ENCODE measurements at regions not wholly inside any gene's neighbourhood (a gene's known extent, or its start where the extent isn't known, plus 50 kb on each side); places are given as distances from the start of the nearest gene placed in this dataset.

GRCh38 chr1:112237983-112238545 lies 157.9 kb upstream of the CTTNBP2NL start:
- Histone ChIP-seq H3K27ac (ENCODE audit: insufficient read depth in 1 of 2, low read depth in 1 of 2, low read length in 2 of 2, poor library complexity in 1 of 2, severe bottlenecking in 2 of 2) (no peak overlapping the region), H3K4me1 (ENCODE audit: control extremely low read depth in 1 of 4, control insufficient read depth in 4 of 4, insufficient read depth in 4 of 4, low read length in 3 of 4) (no peaks in the 10 kb centered on the region), H3K9me3 (ENCODE audit: control extremely low read depth in 1 of 5, control insufficient read depth in 4 of 5, insufficient read depth in 2 of 5, low read depth in 1 of 5, low read length in 4 of 5) (no peaks in the 10 kb centered on the region), H3K36me3 (ENCODE audit: control insufficient read depth in 4 of 4, insufficient read depth in 4 of 4, low read length in 3 of 4) (no peaks in the 10 kb centered on the region), H3K4me3 (ENCODE audit: control insufficient read depth in 1 of 7, extremely low read depth in 1 of 7, insufficient read depth in 4 of 7, low read depth in 2 of 7, low read length in 6 of 7) (no peak overlapping the region), H3K27me3 (replicated peaks in 2 of 5; ENCODE audit: control insufficient read depth in 4 of 5, insufficient read depth in 5 of 5, low read length in 4 of 5) (peaks cover 0 to 6% (median 0%) of the 10 kb centered on the region in 5 experiments)
- WGBS (ENCODE audit: insufficient coverage) = 100% methylated on average over 2 of the region's 2 CpGs
- POLR2A ChIA-PET = no interaction called here
- DNase-seq = no peak
- CTCF ChIA-PET = no interaction called here

GRCh38 chr1:112239683-112240330 lies 156.2 kb upstream of the CTTNBP2NL start:
- no peak overlapping the region for H3K4me3 ChIP-seq (ENCODE audit: control insufficient read depth in 1 of 7, extremely low read depth in 1 of 7, insufficient read depth in 4 of 7, low read depth in 2 of 7, low read length in 6 of 7)

GRCh38 chr1:112242470-112242869 lies 153.5 kb upstream of the CTTNBP2NL start:
- H3K9me3 ChIP-seq (ENCODE audit: control extremely low read depth in 1 of 5, control insufficient read depth in 4 of 5, insufficient read depth in 2 of 5, low read depth in 1 of 5, low read length in 4 of 5) = no peaks in the 10 kb centered on the region
- CTCF ChIA-PET = no interaction called here
- no peak for DNase-seq
- POLR2A ChIA-PET = no interaction called here
- 94% methylated on average over 3 of the region's 5 CpGs for WGBS (ENCODE audit: insufficient coverage)
- peaks cover 0 to 9% (median 3%) of the 10 kb centered on the region in 5 experiments for H3K27me3 ChIP-seq (replicated peaks in 2 of 5; ENCODE audit: control insufficient read depth in 4 of 5, insufficient read depth in 5 of 5, low read length in 4 of 5)
- no peaks in the 10 kb centered on the region for H3K4me1 ChIP-seq (ENCODE audit: control extremely low read depth in 1 of 4, control insufficient read depth in 4 of 4, insufficient read depth in 4 of 4, low read length in 3 of 4)
- no peak overlapping the region for H3K4me3 ChIP-seq (ENCODE audit: control insufficient read depth in 1 of 7, extremely low read depth in 1 of 7, insufficient read depth in 4 of 7, low read depth in 2 of 7, low read length in 6 of 7)
- H3K27ac ChIP-seq (ENCODE audit: insufficient read depth in 1 of 2, low read depth in 1 of 2, low read length in 2 of 2, poor library complexity in 1 of 2, severe bottlenecking in 2 of 2) = no peak overlapping the region
- H3K36me3 ChIP-seq (ENCODE audit: control insufficient read depth in 4 of 4, insufficient read depth in 4 of 4, low read length in 3 of 4) = no peaks in the 10 kb centered on the region

More at GRCh38 chr1:112239683-112240330, 156.2 kb upstream of the CTTNBP2NL start:
- no peaks in the 10 kb centered on the region for H3K9me3 ChIP-seq (ENCODE audit: control extremely low read depth in 1 of 5, control insufficient read depth in 4 of 5, insufficient read depth in 2 of 5, low read depth in 1 of 5, low read length in 4 of 5)
- POLR2A ChIA-PET = no interaction called here
- no peak for DNase-seq
- no peaks in the 10 kb centered on the region for H3K36me3 ChIP-seq (ENCODE audit: control insufficient read depth in 4 of 4, insufficient read depth in 4 of 4, low read length in 3 of 4)
- 100% methylated on average over 1 of the region's 6 CpGs for WGBS (ENCODE audit: insufficient coverage)
- peaks cover 0 to 7% (median 0%) of the 10 kb centered on the region in 5 experiments for H3K27me3 ChIP-seq (replicated peaks in 2 of 5; ENCODE audit: control insufficient read depth in 4 of 5, insufficient read depth in 5 of 5, low read length in 4 of 5)
- no peaks in the 10 kb centered on the region for H3K4me1 ChIP-seq (ENCODE audit: control extremely low read depth in 1 of 4, control insufficient read depth in 4 of 4, insufficient read depth in 4 of 4, low read length in 3 of 4)
- CTCF ChIA-PET = no interaction called here
- H3K27ac ChIP-seq (ENCODE audit: insufficient read depth in 1 of 2, low read depth in 1 of 2, low read length in 2 of 2, poor library complexity in 1 of 2, severe bottlenecking in 2 of 2) = no peak overlapping the region

DNA sequence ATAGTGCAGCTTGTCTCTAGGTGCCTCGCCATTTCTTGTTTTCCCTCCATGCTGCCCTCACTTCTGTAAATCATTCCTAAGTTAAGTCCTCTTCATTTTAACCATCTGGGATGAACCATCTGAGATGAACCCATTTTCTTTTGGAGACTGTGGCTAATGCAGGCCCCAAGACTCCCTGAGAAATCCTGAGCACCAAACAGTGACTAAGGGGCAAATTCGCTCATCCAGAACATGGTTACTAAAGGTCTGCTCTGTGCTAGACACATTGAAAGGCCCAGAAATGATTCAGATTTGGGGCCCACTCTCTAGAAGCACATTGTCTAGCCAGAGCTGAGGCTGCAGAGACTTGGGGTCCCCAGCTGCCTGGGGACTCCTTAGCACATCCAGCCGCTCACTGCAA lies 151.9 kb upstream of the CTTNBP2NL start:
- Histone ChIP-seq H3K27me3 (replicated peaks in 2 of 5; ENCODE audit: control insufficient read depth in 4 of 5, insufficient read depth in 5 of 5, low read length in 4 of 5) (peaks cover 0 to 5% (median 3%) of the 10 kb centered on the region in 5 experiments), H3K9me3 (ENCODE audit: control extremely low read depth in 1 of 5, control insufficient read depth in 4 of 5, insufficient read depth in 2 of 5, low read depth in 1 of 5, low read length in 4 of 5) (no peaks in the 10 kb centered on the region), H3K36me3 (ENCODE audit: control insufficient read depth in 4 of 4, insufficient read depth in 4 of 4, low read length in 3 of 4) (no peaks in the 10 kb centered on the region), H3K4me3 (ENCODE audit: control insufficient read depth in 1 of 7, extremely low read depth in 1 of 7, insufficient read depth in 4 of 7, low read depth in 2 of 7, low read length in 6 of 7) (no peak overlapping the region), H3K27ac (ENCODE audit: insufficient read depth in 1 of 2, low read depth in 1 of 2, low read length in 2 of 2, poor library complexity in 1 of 2, severe bottlenecking in 2 of 2) (no peak overlapping the region), H3K4me1 (ENCODE audit: control extremely low read depth in 1 of 4, control insufficient read depth in 4 of 4, insufficient read depth in 4 of 4, low read length in 3 of 4) (no peaks in the 10 kb centered on the region)
- CTCF ChIA-PET = no interaction called here
- DNase-seq = no peak
- 97% methylated on average over 3 of the region's 3 CpGs for WGBS (ENCODE audit: insufficient coverage)
- POLR2A ChIA-PET = no interaction called here

GRCh38 chr1:112245114-112245513 lies 150.9 kb upstream of the CTTNBP2NL start:
- H3K9me3 ChIP-seq (ENCODE audit: control extremely low read depth in 1 of 5, control insufficient read depth in 4 of 5, insufficient read depth in 2 of 5, low read depth in 1 of 5, low read length in 4 of 5) = no peaks in the 10 kb centered on the region
- 80% methylated on average over 1 of the region's 2 CpGs for WGBS (ENCODE audit: insufficient coverage)
- H3K4me3 ChIP-seq (ENCODE audit: control insufficient read depth in 1 of 7, extremely low read depth in 1 of 7, insufficient read depth in 4 of 7, low read depth in 2 of 7, low read length in 6 of 7) = no peak overlapping the region
- POLR2A ChIA-PET = no interaction called here
- H3K36me3 ChIP-seq (ENCODE audit: control insufficient read depth in 4 of 4, insufficient read depth in 4 of 4, low read length in 3 of 4) = no peaks in the 10 kb centered on the region
- peaks cover 0 to 5% (median 3%) of the 10 kb centered on the region in 5 experiments for H3K27me3 ChIP-seq (replicated peaks in 2 of 5; ENCODE audit: control insufficient read depth in 4 of 5, insufficient read depth in 5 of 5, low read length in 4 of 5)
- H3K27ac ChIP-seq (ENCODE audit: insufficient read depth in 1 of 2, low read depth in 1 of 2, low read length in 2 of 2, poor library complexity in 1 of 2, severe bottlenecking in 2 of 2) = no peak overlapping the region
- CTCF ChIA-PET = interaction anchor here (1.2 kb wide), 2 partner anchors 10 to 14 kb away, joined by 3 to 4 read pairs; no protein-coding TSS in a partner anchor
- no peak for DNase-seq
- no peaks in the 10 kb centered on the region for H3K4me1 ChIP-seq (ENCODE audit: control extremely low read depth in 1 of 4, control insufficient read depth in 4 of 4, insufficient read depth in 4 of 4, low read length in 3 of 4)

DNA sequence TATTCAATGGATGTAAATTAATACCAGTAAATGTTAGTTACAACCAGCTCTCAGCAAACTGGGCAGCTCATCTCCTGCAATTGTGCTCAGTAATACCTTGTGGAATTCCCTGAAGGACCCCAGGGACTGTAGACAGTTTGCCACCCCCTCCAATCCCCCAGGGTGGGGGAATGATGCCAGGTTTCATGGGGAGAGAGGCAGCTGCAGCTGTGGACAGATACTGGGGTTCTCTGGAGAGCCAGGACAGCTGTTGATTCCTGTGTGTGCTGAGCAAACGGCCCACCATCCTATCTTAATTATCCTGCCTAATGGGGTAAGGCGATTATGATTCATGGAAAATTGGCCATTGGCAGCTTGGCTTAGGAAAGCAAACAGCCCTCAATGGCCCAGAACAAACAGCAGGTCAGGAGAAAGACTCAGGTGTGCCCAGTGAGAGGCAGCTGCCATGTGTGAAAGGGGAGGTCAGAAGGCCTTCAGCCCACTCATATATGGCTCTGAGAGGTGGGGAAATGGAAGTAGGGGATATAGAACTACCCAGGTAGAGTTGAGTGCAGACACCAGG lies 148.9 kb upstream of the CTTNBP2NL start:
- Histone ChIP-seq H3K4me3 (ENCODE audit: control insufficient read depth in 1 of 7, extremely low read depth in 1 of 7, insufficient read depth in 4 of 7, low read depth in 2 of 7, low read length in 6 of 7) (no peak overlapping the region), H3K27me3 (replicated peaks in 2 of 5; ENCODE audit: control insufficient read depth in 4 of 5, insufficient read depth in 5 of 5, low read length in 4 of 5) (peaks cover 0 to 3% (median 0%) of the 10 kb centered on the region in 5 experiments), H3K36me3 (ENCODE audit: control insufficient read depth in 4 of 4, insufficient read depth in 4 of 4, low read length in 3 of 4) (no peaks in the 10 kb centered on the region), H3K27ac (ENCODE audit: insufficient read depth in 1 of 2, low read depth in 1 of 2, low read length in 2 of 2, poor library complexity in 1 of 2, severe bottlenecking in 2 of 2) (no peak overlapping the region), H3K4me1 (ENCODE audit: control extremely low read depth in 1 of 4, control insufficient read depth in 4 of 4, insufficient read depth in 4 of 4, low read length in 3 of 4) (no peaks in the 10 kb centered on the region), H3K9me3 (ENCODE audit: control extremely low read depth in 1 of 5, control insufficient read depth in 4 of 5, insufficient read depth in 2 of 5, low read depth in 1 of 5, low read length in 4 of 5) (no peaks in the 10 kb centered on the region)
- no peak for DNase-seq
- WGBS (ENCODE audit: insufficient coverage) = 100% methylated on average over 1 of the region's 2 CpGs
- POLR2A ChIA-PET = no interaction called here
- CTCF ChIA-PET = no interaction called here

- 50% methylated on average over 2 of the region's 2 CpGs for WGBS (ENCODE audit: insufficient coverage)
- Histone ChIP-seq H3K36me3 (ENCODE audit: control insufficient read depth in 4 of 4, insufficient read depth in 4 of 4, low read length in 3 of 4) (no peaks in the 10 kb centered on the region), H3K27me3 (replicated peaks in 2 of 5; ENCODE audit: control insufficient read depth in 4 of 5, insufficient read depth in 5 of 5, low read length in 4 of 5) (peaks cover 0 to 3% (median 0%) of the 10 kb centered on the region in 5 experiments), H3K4me3 (ENCODE audit: control insufficient read depth in 1 of 7, extremely low read depth in 1 of 7, insufficient read depth in 4 of 7, low read depth in 2 of 7, low read length in 6 of 7) (no peak overlapping the region), H3K27ac (ENCODE audit: insufficient read depth in 1 of 2, low read depth in 1 of 2, low read length in 2 of 2, poor library complexity in 1 of 2, severe bottlenecking in 2 of 2) (no peak overlapping the region), H3K4me1 (ENCODE audit: control extremely low read depth in 1 of 4, control insufficient read depth in 4 of 4, insufficient read depth in 4 of 4, low read length in 3 of 4) (no peaks in the 10 kb centered on the region), H3K9me3 (ENCODE audit: control extremely low read depth in 1 of 5, control insufficient read depth in 4 of 5, insufficient read depth in 2 of 5, low read depth in 1 of 5, low read length in 4 of 5) (no peaks in the 10 kb centered on the region)
- DNase-seq = no peak
- CTCF ChIA-PET = no interaction called here
- POLR2A ChIA-PET = no interaction called here
Measured at GRCh38 chr1:112247961-112248360, 148.1 kb upstream of the CTTNBP2NL start.

Measured in common myeloid progenitor, CD34-positive (primary cell).